HFF-Myc (cell line): ENCODE measurements at regions not wholly inside any gene's neighbourhood (a gene's known extent, or its start where the extent isn't known, plus 50 kb on each side); places are given as distances from the start of the nearest gene placed in this dataset.
"Not testable (repeated sequence)": the region's sequence is repeated elsewhere in the genome, so short reads cannot be mapped to it uniquely, and the experiment has no call there.

Experiments used
- DNase-seq: peaks from one replicate; pipeline ENCODE4 v3.0.0-alpha.2; 2011; ENCODE audit warnings: low read depth; ENCODE audit errors: extremely low read depth
- H3K4me3 ChIP-seq: replicated peaks from 2 replicates; pipeline ENCODE4 v1.5.1; 2011; ENCODE audit warnings: low read depth, mild to moderate bottlenecking, control low read depth, low read length
- CTCF ChIP-seq: IDR thresholded peaks from 2 replicates; pipeline ENCODE4 v1.5.1; 2012; ENCODE audit warnings: mild to moderate bottlenecking, low read depth, low read length, control low read depth; ENCODE audit errors: missing control alignments

- H3K4me3 ChIP-seq, result no peak overlapping the region
- DNase-seq, result no peak
- no peak for TF ChIP-seq CTCF
These were observed 93.5 kb downstream of the NAB1 start for GRCh38 chr2:190742431-190742830.

- DNase-seq, result no peak
- TF ChIP-seq CTCF, result no peak
- no peak overlapping the region for H3K4me3 ChIP-seq
These were observed 95.2 kb downstream of the NAB1 start for GRCh38 chr2:190744041-190744440.

GRCh38 chr2:190746971-190747761 lies 98.3 kb downstream of the NAB1 start:
- no peak overlapping the region for H3K4me3 ChIP-seq
- DNase-seq, result peak; percentile 30
- no peak for TF ChIP-seq CTCF

DNA sequence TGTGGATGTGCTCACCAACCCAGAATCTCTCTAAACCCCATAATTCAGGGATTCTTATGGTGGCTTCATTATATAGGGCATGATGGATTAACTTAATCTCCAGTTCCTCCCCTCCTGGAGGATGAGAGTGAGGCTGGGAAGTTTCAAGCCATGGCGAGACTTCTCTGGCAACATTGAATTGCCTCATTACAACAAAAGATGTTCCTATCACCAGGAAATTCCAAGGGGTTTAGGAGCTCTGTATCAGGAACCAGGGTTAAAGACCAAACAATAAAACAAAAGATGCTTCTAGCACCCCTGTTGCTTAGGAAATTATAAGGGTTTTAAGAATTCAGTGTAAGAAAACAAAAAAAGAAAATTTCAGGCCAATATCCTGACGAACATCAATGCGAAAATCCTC lies 100.1 kb downstream of the NAB1 start:
- no peak for TF ChIP-seq CTCF
- no peak for DNase-seq
- no peak overlapping the region for H3K4me3 ChIP-seq

GRCh38 chr2:190755772-190756415 lies 107.0 kb downstream of the NAB1 start:
- no peak for DNase-seq
- no peak overlapping the region for H3K4me3 ChIP-seq
- no peak for TF ChIP-seq CTCF

DNA sequence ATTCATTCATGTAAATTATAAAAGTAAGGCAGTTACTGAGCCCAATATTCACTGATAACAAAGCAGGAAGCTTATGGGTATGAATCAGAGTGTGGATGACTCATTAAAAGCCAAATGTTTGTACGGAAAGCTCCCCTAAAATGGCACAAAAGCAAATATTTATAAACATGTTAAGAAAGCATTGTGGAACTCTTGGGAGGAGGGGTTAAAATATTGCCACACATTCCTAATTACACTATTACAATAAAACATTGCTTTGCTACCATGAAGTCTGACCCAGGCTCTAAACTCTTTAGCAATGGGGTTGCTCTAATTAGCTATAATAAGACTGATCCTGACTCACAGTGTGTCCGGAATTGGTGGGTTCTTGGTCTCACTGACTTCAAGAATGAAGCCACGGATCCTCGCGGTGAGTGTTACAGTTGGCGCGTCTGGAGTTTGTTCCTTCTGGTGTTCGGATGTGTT lies 110.9 kb downstream of the NAB1 start:
- peak; percentile 67 for DNase-seq
- no peak for TF ChIP-seq CTCF
- no peak overlapping the region for H3K4me3 ChIP-seq

DNA sequence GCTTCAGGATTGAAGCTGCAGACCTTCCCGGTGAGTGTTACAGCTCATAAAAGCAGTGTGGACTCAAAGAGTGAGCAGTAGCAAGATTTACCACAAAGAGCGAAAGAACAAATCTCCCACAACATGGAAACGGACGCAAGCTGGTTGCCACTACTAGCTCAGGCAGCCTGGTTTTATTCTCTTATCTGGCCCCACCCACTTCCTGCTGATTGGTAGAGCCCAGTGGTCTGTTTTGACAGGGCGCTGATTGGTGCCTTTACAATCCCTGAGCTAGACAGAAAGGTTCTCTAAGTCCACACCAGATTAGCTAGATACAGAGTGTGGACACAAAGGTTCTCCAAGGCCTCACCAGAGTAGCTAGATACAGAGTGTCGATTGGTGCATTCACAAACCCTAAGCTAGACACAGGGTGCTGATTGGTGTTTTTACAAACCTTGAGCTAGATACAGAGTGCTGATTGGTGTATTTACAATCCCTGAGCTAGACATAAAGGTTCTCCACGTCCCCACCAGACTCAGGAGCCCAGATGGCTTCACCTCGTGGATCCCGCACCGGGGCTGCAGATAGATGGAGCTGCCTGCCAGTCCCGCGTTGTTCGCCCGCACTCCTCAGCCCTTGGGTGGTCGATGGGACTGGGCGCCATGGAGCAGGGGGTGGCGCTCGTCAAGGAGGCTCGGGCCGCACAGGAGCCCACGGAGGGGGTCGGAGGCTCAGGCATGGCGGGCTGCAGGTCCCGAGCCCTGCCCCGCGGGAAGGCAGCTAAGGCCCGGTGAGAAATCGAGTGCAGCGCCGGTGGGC lies 111.7 kb downstream of the NAB1 start:
- DNase-seq, H3K4me3 ChIP-seq: not testable (repeated sequence)

DNA sequence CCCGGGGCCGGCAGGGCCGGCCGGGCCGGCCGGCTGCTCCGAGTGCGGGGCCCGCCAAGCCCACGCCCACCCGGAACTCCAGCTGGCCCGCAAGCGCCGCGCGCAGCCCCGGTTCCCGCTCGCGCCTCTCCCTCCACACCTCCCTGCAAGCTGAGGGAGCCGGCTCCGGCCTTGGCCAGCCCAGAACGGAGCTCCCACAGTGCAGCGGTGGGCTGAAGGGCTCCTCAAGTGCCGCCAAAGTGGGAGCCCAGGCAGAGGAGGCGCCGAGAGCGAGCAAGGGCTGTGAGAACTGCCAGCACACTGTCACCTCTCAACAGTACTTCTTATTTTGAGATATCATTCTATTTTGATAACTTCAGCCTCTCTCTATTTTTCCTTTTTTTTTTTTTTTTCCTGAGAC lies 112.3 kb downstream of the NAB1 start:
- not testable (repeated sequence) for H3K4me3 ChIP-seq, DNase-seq
